NCI-H524 (cell line): ENCODE measurements at regions not wholly inside any gene's neighbourhood (a gene's known extent, or its start where the extent isn't known, plus 50 kb on each side); places are given as distances from the start of the nearest gene placed in this dataset.
"Not testable (repeated sequence)": the region's sequence is repeated elsewhere in the genome, so short reads cannot be mapped to it uniquely, and the experiment has no call there.

Source experiments
- DNase-seq, 2 experiments: peaks; one replicate each; lab custom pipeline; 2025; lab: John Stamatoyannopoulos, UW

DNA sequence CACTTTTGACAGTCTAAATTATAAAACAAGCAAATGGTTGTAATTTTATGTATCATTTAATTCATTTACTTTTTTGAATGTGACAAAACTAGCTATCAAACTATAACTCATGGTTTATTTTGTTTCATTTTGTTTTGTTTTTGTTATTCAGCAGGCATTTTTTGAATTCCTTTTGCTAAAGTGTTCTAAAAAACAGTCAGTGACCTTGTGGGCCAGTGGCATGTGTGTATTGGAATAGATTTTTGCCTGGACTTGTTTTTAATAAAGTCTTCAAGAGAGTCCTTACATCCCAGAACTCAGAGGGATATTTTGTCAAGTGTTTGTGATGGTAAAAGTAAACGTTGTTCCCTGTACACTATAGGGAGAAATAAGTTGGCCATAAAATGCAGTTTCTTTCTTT, 369.7 kb upstream of the SYT1 start:
- no peak for DNase-seq

DNA sequence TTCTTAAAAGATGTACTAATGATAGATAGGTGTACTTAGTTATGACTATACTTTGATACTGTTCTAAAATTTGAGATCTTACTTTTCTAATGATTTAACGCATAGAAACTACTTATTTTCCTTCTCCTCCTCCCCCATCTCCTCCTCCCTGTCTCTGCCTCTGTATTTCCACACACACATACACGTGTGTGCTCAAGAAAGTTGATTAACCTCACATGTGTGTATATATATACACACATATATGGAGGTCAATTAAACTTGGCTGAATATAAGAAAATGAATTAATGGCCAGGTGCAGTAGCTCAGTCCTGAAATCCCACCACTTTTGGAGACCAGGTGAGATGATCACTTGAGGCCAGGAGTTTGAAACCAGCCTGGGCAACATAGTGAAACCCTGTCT, 362.7 kb upstream of the SYT1 start:
- no peak for DNase-seq

DNA sequence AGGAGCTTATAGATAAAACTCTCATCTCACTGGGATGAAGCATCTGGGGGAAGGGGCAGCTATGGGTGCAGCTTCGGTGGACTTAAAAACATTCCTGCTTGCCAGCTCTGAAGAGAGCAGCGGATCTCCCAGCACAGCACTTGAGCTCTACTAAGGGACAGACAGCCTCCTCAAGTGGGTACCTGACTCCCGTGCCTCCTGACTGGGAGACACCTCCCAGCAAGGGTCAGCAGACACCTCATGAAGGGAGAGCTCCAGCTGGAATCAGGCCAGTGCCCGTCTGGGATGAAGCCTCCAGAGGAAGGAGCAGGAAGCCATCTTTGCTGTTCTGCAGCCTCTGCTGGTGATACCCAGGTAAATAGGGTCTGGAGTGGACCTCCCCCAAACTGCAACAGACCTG, 345.2 kb upstream of the SYT1 start:
- no peak for DNase-seq

DNA sequence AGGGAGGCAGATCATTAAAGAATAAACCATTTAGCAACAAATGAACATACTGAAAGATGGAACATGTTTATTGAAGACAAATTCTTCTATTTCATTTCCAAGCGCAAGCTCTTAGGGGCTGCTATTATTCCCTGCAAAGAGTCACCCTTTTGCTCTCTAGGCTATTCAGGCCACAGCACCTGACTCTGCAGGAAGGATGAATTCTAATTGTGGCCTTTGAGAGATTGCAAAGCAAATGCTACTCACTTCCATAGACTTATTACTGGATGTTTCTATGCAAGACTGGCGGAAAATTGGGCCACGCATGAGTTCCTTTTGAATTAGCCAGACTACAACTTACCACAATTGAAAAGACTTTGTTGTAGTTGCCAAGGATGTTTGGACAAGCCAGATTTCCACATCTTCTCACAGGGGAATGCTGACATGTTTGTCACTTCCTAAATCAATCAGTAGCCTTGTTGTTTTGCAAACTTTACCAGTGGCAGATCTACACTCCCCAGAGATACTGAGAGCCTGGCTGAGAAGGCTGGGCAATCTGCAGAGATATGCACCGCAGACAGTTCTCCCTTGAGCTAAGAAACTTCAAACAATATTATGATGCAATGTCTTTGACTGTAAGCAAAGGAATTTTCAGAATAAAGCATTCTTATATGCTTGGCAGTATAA, 334.3 kb upstream of the SYT1 start:
- DNase-seq: no peak

DNA sequence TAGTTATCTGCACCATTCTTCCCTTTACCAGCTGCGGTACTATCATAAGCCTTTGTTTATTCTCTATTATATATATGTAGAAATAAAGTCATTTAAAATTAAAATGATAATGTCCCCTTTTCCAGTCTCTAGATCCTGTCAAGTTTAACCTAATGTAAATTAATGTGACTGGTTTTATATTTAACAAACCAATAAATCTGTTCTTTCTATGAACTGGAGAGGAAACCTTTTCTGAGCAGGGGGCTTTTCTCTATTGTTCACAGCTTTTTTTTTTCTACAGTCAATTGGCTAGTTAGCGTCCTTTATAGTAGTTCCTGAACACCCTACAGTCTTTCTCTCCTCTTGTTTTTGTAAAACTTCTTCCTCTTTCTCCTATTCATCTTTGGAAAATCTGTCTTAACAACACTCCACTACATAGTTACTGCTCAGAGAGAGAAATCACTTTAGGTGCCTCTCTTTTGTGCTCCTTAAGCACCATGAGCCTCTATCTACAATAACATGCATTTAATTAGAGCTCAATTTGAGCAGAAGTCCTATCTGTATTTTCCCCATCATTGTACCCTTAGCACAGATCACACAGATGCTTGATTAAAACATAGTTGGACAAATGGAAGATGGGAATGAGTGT, 332.6 kb upstream of the SYT1 start:
- no peak for DNase-seq

DNA sequence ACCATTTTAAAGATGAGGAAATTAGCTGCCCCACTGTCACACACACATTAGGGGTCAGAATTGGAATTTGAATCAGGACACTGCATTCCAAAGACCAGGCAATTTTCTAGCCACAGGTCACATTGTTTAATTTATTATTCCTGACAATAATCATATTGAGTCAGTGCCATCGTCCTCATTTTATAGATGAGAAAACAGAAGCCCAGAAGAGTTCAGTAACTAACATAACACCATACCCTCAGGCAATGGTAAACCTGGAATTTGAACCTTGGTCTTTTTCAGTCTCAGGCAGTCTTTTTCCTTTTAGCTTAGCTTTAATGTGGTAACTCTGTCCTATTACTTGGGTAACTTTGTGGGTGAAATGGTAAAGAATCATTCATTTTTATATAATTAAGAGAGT, 330.3 kb upstream of the SYT1 start:
- DNase-seq: no peak

DNA sequence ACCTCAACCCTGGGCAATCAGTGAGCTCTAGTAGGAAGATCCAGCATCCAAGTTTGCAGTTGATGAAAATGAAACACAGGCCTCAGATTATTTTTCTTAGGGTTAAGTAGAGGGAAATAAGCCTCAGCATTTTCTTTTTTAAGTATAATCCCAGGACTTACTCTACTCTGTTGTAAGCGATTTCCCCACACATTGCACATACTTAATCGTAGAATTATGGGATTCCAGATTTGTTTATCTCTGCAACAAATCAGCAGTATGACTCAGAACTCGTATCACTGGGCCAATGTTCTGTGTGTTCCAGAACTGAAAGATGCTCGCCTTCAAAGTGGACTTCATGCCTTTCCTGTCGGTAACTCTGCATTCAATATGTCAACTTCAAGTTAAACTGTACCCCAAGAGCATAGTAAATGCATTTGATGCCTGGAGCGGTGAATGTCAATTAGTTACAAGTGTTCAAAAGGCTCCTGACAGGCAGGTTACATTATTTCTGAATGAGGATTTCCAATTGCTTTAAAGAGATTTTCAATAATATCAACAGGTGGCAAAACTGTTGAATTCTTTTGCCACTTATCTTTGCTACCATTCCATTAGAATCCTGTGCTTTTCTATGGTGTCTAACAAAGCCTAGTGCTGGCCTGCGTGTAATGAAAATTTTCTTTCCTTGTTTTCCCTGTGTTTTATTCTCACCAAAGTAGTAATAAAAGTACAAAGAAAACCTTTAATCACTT, 323.8 kb upstream of the SYT1 start:
- no peak for DNase-seq

DNA sequence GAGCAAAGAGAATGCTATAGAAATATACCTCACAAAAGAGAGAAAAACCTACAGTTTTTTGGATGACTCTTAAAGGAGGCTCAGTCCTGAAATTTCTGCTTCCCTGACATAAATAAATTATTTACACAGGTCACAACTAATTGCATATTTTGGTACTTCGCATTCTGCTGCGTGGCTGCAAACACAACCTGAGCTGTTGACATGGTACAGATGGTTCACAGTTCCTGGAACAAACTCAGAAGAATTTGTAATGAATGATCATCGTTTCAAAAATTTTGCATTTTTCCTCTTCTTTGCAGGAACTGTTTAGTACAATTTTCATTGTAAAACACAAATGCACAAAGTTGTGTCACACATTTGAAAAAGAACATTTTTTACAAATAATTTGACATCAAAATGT, 313.7 kb upstream of the SYT1 start:
- no peak for DNase-seq

DNA sequence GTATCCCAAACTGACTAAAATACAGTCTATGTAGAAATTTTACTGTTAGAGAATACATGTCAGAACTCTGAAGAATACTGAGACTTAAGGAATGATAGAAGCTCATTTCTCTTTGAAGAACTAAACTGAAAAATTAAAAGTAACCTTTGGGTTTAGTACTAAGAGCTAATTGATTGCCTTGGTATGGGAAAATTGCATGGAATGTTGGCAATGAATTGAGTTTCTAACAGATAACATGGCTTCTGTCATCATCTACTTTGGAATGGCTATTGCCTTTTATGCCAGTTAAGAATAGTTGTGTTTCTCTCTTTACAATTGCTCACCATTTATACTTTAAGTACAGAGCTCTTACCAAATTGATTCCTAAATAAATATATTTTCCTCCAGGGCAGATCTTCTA, 308.8 kb upstream of the SYT1 start:
- no peak for DNase-seq

DNA sequence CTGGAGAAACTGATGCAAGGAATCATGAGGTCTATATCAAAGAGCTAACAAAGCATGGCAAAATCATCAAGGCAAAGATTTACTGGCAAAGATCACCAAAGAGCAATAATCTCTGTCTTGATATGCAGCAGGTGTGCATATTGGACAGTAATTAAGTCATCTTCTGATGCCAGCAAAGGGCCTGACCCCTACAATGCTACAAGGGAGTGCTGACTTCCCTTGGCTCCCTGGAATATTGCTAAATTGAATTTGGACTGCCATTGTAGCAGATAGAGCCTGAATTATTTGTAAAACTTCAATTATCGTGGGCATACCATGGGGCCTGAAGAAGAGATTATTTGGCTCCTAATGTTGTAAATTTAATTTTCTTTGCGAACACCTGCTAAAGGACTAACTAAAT, 307.9 kb upstream of the SYT1 start:
- no peak for DNase-seq

DNA sequence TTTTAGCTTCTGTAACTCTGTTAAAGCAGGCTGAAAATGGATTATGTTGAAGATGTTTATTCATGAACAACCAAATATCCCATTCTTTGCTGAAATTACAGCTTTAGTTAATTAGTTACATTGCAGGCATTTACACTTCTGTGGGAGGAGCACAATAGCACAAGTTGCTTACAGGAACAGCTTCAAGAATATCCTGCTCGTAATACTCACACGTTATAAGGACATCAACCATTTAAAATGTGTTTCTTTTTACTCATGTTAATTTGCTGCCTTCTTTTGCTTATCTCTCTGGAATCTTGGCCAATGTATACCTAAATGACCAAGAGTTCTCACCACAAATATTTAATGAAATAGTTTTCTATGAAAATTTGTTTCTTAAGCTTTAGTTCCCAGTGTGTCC, 305.2 kb upstream of the SYT1 start:
- DNase-seq: peak; percentile 23 to 57

DNA sequence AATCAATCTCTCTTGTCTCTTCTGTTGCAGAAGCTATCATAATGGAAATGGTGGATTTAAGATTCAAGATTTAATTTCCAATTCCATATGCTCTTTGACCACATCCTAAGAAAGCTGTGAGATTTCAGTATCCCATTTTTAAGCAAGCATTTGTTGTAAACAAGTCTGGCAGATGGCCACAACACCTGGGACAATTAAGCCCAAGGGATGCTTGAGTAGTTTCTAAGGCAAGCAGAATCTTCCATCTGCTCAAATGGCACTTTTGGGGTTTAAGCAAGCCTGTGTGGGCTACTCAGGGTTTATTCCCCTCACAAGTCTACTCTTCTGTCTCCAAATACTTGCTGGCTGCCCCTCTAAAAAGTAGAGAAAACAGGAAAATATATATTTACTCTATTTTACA, 304.7 kb upstream of the SYT1 start:
- peak; percentile 91 to 98 for DNase-seq

DNA sequence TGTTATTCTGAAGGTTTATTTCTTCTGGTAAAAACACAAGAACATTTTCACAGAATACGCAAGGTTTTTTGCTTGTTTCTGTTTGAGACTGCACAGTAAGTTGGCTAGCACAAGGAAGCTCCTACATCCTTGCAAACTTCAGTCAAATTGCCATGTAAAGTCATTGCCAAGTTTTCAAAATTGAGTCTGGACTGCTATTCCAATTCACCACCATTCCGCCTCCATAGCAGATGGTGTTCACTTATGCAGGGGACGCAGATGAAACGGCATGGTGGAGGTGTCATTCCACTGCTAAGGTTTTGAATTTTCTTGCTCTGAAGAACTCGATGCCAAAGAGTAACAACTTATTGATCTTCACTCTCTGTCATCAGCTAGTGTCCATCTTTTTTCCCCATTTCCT, 303.9 kb upstream of the SYT1 start:
- peak; percentile 43 to 54 for DNase-seq

DNA sequence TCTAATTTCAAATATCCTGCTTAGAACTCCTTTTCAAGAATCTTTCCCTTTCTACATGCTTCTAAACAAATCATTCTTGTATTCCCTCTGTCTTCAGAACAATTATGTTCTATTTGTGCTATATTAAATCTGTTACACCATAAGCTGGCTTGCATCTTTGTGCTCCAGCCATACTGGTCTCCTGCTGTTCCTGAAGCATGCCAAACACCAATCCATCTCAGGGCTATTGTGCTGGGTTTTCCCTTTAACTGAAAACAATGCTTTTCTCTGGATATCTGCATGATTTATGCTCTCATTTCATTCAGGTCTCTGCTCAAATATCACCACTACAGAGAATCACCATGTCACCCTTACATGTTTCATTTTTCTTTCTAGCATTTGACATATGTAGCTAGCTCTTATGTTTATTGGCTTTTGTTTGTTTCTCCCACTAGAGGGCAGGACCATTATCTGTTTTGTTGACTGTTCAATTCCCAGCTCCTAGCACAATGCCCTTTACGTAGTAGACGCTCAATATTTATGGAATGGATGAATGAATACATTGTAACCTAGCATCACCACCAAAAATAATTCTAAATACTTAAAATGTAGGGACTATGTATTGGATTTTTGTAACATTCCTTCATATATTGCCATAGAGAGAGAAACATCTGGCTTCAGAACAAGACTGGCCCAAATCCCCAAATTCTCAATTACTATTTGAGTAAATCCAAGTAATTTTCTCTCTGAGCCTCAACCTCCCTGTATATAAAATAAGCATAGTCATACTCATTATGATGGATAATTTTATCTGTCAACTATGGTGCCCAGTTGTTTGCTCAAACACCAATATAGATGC, 302.0 kb upstream of the SYT1 start:
- DNase-seq: peak; percentile 7 to 48

DNA sequence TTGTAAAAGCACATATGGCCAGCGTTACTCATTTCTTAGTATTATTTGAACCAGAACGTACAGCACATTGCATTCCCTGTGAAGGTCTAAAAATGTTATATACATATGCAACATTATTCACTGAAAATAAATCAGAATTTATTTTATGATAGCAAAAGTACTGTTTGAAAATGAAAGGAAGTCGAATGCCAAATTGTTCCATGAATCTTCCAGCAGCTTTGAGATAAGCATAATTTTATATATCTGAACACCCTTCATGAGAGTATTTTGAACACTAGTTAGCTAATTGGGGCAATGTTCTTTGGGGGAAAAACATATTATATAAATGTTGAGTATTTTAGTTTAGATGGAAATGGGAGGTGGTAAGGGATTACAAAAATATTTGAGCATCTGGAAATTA, 300.7 kb upstream of the SYT1 start:
- DNase-seq: no peak

DNA sequence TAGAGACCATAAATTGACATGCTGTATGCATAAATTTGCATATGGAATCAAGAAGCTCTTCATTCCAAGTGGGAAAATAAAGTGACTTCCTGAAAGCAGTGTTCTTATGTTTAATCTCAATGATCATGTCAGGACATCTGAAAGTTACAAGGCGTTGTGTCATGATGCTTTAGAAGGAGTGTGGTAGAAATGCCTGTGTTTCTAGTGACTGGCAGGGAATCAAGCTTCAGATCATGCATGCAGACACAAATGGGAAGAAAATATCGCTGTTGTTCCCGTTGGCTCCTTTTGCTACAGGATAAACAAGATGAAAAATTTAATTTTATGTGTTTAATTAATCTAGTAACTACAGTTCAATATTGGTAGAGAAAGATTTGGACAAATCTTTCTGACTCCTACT, 298.1 kb upstream of the SYT1 start:
- no peak for DNase-seq

DNA sequence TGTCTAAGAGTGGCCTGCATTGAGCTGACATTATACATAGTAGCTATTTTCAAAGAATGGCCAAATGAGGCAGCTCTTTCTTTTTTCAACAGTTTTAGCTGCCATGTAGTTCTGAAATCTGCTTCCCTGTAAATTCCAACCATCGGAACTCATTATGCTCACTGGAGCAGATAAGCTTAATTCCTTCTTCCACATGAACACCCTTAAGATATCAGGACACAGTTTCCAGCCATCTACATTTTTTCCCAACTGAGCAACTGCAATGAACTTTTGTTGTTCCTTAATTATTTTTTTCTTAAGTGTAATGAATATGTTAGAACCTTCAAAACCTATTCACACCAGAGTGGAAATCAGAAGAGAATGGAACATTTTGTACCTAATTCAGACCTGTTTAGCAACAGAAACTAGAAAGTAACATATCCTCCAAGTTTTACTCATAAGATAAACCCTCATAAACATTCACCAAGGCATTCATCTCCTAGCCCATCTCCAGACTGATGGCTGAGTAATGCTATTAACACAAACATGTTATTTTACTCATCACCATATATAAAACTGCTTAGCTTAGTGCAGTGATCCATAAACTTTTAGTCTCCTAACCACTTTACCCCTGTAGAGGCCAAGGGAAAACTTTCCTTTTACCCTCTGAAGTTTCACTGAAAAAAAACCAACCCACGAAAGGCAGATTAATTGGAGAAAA, 296.1 kb upstream of the SYT1 start:
- DNase-seq: no peak

DNA sequence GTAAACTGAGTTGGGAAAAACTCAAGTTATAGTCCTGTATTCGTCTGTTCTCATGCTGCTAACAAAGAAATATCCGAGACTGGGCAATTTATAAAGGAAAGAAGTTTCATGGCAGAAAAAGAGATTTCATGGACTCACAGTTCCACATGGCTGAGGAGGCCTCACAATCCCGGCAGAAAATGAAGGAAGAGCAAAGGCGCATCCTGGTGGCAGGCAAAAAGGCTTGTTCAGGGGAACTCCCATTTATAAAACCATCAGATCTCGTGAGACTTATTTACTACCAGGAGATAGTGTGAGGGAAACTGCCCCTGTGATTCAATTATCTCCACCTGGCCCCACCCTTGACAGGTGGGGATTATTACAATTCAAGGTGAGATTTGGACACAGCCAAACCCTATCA, 292.6 kb upstream of the SYT1 start:
- no peak for DNase-seq

DNA sequence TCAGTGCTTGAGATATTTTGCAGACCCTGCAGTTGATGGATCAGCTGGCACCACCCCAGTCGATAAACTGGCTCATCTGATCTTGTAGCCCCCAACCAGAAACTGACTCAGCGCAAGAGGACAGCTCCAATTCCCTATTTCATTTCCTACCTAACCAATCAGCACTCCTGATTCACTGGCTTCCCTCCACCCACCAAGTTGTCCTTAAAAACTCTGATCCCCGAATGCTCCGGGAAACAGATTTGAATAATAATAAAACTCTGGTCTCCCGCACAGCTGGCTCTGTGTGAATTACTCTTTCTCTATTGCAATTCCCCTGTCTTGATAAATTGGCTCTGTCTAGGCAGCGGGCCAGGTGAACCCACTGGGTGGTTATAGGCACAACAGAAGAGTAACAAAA, 289.4 kb upstream of the SYT1 start:
- DNase-seq: not testable (repeated sequence)

DNA sequence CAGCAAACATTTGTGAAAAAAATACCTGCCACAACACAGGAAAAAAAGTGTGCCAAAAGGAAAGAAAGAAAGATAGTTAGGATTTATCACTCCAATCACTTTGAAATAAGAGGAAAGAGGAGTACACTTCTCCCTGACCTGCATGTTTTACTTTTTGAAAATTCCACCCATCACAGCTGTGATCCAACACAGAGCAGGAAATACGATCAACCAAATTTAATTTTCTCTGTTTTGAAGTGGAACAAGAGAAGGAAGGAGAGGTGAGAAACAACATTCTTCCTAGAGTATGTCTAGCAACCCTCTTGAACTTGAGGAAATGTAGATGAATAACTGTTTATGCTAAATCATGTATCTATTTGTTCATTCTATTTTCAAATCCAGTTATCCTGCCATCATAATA, 284.7 kb upstream of the SYT1 start:
- no peak for DNase-seq

DNA sequence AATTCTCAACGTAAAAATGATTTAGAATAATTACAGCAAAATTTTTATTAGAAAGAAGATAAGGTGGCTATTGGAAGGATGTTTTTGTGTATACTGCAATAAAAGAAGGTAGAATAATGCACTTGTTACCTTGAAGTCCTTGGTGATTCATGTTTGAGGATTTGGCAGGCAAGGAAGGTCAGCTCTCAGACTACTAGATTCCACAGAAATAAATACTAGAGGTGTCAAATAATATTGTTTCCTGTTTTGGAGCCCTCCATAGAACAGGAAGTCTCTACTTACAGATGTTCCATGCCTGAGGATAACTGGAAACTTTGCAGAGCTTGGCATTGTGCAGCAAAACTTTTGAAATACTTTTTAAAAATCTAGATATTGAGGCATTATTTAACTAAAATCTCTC, 284.3 kb upstream of the SYT1 start:
- no peak for DNase-seq

DNA sequence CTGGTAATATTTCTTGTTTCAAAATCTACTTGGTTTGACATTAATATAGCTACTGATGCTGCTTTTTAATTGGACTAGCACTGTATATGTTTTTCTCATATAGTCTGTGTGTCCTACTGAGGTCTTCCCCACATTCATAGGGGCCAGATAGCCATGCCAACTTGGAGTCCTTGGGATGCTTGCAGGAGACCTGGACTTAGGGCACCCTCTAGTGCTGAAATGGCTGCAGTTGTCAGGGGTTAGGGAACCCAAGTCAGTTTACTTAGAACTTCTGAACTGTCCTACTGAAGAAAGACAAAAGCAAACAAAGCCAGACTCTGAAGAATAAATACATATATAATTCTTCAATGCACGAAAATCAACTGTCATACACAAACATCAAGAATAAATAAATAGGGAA, 279.9 kb upstream of the SYT1 start:
- peak in 1 of 2 experiments; percentile 33 for DNase-seq
